Neural cell (in vitro differentiated cells): ENCODE measurements at regions not wholly inside any gene's neighbourhood (a gene's known extent, or its start where the extent isn't known, plus 50 kb on each side); places are given as distances from the start of the nearest gene placed in this dataset.

Source experiments
- H2AFZ ChIP-seq: fragments of 200-600, 300-800 bp; sonication (generic), shearing (Covaris generic); 2 replicates; pipeline ENCODE4 v1.6.0; 2014; ENCODE audit warnings: low read depth, mild to moderate bottlenecking, antibody characterized with exemption, low read length, moderate library complexity
- H3F3A ChIP-seq: fragments of 200-600 bp; shearing (Covaris generic); 2 replicates; pipeline ENCODE4 v1.6.1; 2016; ENCODE audit warnings: mild to moderate bottlenecking, moderate library complexity, mixed read lengths, antibody characterized with exemption, low read length; ENCODE audit not compliant: insufficient read depth, poor library complexity, severe bottlenecking
- H3K27ac ChIP-seq: fragments of 200-600, 300-800 bp; sonication (generic), shearing (Covaris generic); 2 replicates; pipeline ENCODE4 v1.5.1; 2014; ENCODE audit warnings: mild to moderate bottlenecking, low read length, moderate library complexity
- H3K27me3 ChIP-seq: fragments of 300-800, 200-600 bp; sonication (generic), shearing (Covaris generic); 2 replicates; pipeline ENCODE4 v1.6.0; 2014; ENCODE audit warnings: mild to moderate bottlenecking, low read depth, low read length, moderate library complexity; ENCODE audit not compliant: insufficient read depth
- H3K36me3 ChIP-seq: fragments of 300-800, 200-600 bp; sonication (generic), shearing (Covaris generic); 2 replicates; pipeline ENCODE4 v1.5.1; 2014; ENCODE audit warnings: mild to moderate bottlenecking, antibody characterized with exemption, low read length, moderate library complexity; ENCODE audit not compliant: insufficient read depth
- H3K4me2 ChIP-seq: fragments of 300-800, 200-600 bp; sonication (generic), shearing (Covaris generic); 2 replicates; pipeline ENCODE4 v1.6.0; 2014; ENCODE audit warnings: mild to moderate bottlenecking, low read length
- H3K4me3 ChIP-seq: fragments of 300-800, 200-600 bp; sonication (generic), shearing (Covaris generic); 2 replicates; pipeline ENCODE4 v1.5.1; 2014; ENCODE audit warnings: mild to moderate bottlenecking, low read length, moderate library complexity
- H3K79me2 ChIP-seq: fragments of 200-600 bp; shearing (Covaris generic); replicated peaks from 2 replicates; pipeline ENCODE4 v1.6.0; 2014; ENCODE audit warnings: mild to moderate bottlenecking, low read length, moderate library complexity; ENCODE audit not compliant: insufficient read depth
- H3K9ac ChIP-seq: fragments of 300-800, 200-600 bp; sonication (generic), shearing (Covaris generic); 2 replicates; pipeline ENCODE4 v1.6.1; 2016; ENCODE audit warnings: mild to moderate bottlenecking, low read length, mixed read lengths
- H3K9me2 ChIP-seq: fragments of 200-600 bp; shearing (Covaris generic); 2 replicates; pipeline ENCODE4 v1.6.1; 2016; ENCODE audit warnings: mild to moderate bottlenecking, low read length, mixed read lengths; ENCODE audit not compliant: insufficient read depth
- H3K9me3 ChIP-seq: fragments of 200-600, 300-800 bp; sonication (generic), shearing (Covaris generic); 2 replicates; pipeline ENCODE4 v1.6.1; 2016; ENCODE audit warnings: mild to moderate bottlenecking, mixed run types, low read length, moderate library complexity, mixed read lengths
- H4K20me1 ChIP-seq: fragments of 200-600 bp; shearing (Covaris generic); 2 replicates; pipeline ENCODE4 v1.6.1; 2016; ENCODE audit warnings: mild to moderate bottlenecking, mixed run types; ENCODE audit not compliant: insufficient read depth
- CTCF ChIP-seq: fragments of 450-650 bp; IDR thresholded peaks from 2 replicates; pipeline ENCODE4 v1.5.1; 2014; ENCODE audit warnings: antibody characterized with exemption, mild to moderate bottlenecking, moderate library complexity; ENCODE audit not compliant: poor library complexity, severe bottlenecking
- EP300 ChIP-seq: fragments of 450-650 bp; conservative IDR thresholded peaks from 2 replicates; pipeline ENCODE4 v1.6.1; 2014; ENCODE audit warnings: antibody characterized with exemption, mild to moderate bottlenecking, moderate library complexity; ENCODE audit not compliant: poor library complexity, severe bottlenecking
- EZH2 ChIP-seq: fragments of 200-600, 300-800 bp; shearing (Covaris generic), sonication (generic); IDR thresholded peaks from 2 replicates; pipeline ENCODE4 v1.6.1; 2014; ENCODE audit warnings: antibody characterized with exemption, low read length, borderline replicate concordance, mild to moderate bottlenecking; ENCODE audit not compliant: insufficient read depth, poor library complexity, severe bottlenecking
- MXI1 ChIP-seq: fragments of 450-650 bp; conservative IDR thresholded peaks from 2 replicates; pipeline ENCODE4 v1.6.1; 2014; ENCODE audit warnings: antibody characterized with exemption, mild to moderate bottlenecking; ENCODE audit not compliant: poor library complexity, severe bottlenecking
- POLR2AphosphoS5 ChIP-seq: IDR thresholded peaks from 2 replicates; pipeline ENCODE4 v1.6.1; 2012
- RAD21 ChIP-seq: fragments of 450-650 bp; conservative IDR thresholded peaks from 2 replicates; pipeline ENCODE4 v1.6.1; 2014; ENCODE audit warnings: antibody characterized with exemption, mild to moderate bottlenecking, moderate library complexity
- REST ChIP-seq: IDR thresholded peaks from 2 replicates; pipeline ENCODE4 v1.6.1; 2012; ENCODE audit warnings: borderline replicate concordance
- SMC3 ChIP-seq: fragments of 450-650 bp; conservative IDR thresholded peaks from 2 replicates; pipeline ENCODE4 v1.6.1; 2014; ENCODE audit warnings: antibody characterized with exemption, mild to moderate bottlenecking, moderate library complexity; ENCODE audit not compliant: poor library complexity
- TAF1 ChIP-seq: IDR thresholded peaks from 2 replicates; pipeline ENCODE4 v1.6.1; 2012; ENCODE audit warnings: low read depth

- H3K79me2 ChIP-seq: no peaks in the 10 kb centered on the region
- no peaks in the 10 kb centered on the region for H3K9me3 ChIP-seq
These were observed 159.4 kb downstream of the C11orf91 start for GRCh38 chr11:33540946-33541915.

More at GRCh38 chr11:33540946-33541915, 159.4 kb downstream of the C11orf91 start:
- Histone ChIP-seq H3K4me2 (no peak overlapping the region), H4K20me1 (no peaks in the 10 kb centered on the region), H3K27ac (no peak overlapping the region), H3K9ac (no peak overlapping the region), H2AFZ (no peak overlapping the region), H3F3A (no peaks in the 10 kb centered on the region), H3K27me3 (no peaks in the 10 kb centered on the region), H3K9me2 (no peaks in the 10 kb centered on the region), H3K36me3 (peaks cover 13% of the 10 kb centered on the region), H3K4me3 (no peak overlapping the region)
- TF ChIP-seq POLR2AphosphoS5 (no peak), MXI1 (no peak), CTCF (no peak), EP300 (no peak), REST (no peak), EZH2 (no peak), RAD21 (no peak), TAF1 (no peak), SMC3 (no peak)
